Peyer's patch (tissue), 4 donors: ENCODE measurements at regions not wholly inside any gene's neighbourhood (a gene's known extent, or its start where the extent isn't known, plus 50 kb on each side); places are given as distances from the start of the nearest gene placed in this dataset.

ENCODE experiments used
- CTCF ChIP-seq, 6 experiments: fragments of 450-650 bp in 4 of 6; fragments of 200-600 bp in 2 of 6; sonication (generic) in 1 of 6; IDR thresholded peaks; one replicate each; pipeline ENCODE4 v1.5.1; 2017 to 2019; ENCODE audit warnings: antibody characterized with exemption in 6 of 6, mild to moderate bottlenecking in 3 of 6, moderate library complexity in 1 of 6
- POLR2A ChIP-seq, 2 donors: fragments of 450-650 bp; IDR thresholded peaks; one replicate each; pipeline ENCODE4 v1.5.1; 2017; ENCODE audit warnings: antibody characterized with exemption in 2 of 2, mild to moderate bottlenecking in 2 of 2, moderate library complexity in 2 of 2

- no peak for TF ChIP-seq CTCF (IDR thresholded peaks at IDR 0.05)
- TF ChIP-seq POLR2A (IDR thresholded peaks at IDR 0.05): no peak
These were observed 384.6 kb downstream of the PPP3CA start for GRCh38 chr4:100962698-100963097.
